Naive thymus-derived CD4-positive, alpha-beta T cell (primary cell): ENCODE measurements at regions not wholly inside any gene's neighbourhood (a gene's known extent, or its start where the extent isn't known, plus 50 kb on each side); places are given as distances from the start of the nearest gene placed in this dataset.

Experiments
- ATAC-seq: fragments of 150-1000 bp; cut with Tn5 transposase; 2 replicates; pipeline ENCODE4 v1.10.0; 2021; ENCODE audit warnings: mild to moderate bottlenecking, moderate library complexity
- CTCF ChIA-PET: fragments of 350-600 bp; sonication (Branson Sonifier 250); formaldehyde crosslinking; loops from one replicate; lab custom pipeline; 2021; ENCODE audit warnings: antibody characterized with exemption; lab: Charles Lee
- POLR2A ChIA-PET: fragments of 350-600 bp; sonication (Branson Sonifier 250); formaldehyde crosslinking; loops from one replicate; lab custom pipeline; 2021; ENCODE audit warnings: antibody characterized with exemption, inconsistent platforms; lab: Charles Lee
- DNase-seq, 9 donors: peaks; one replicate each; pipeline versions ENCODE4 v3.0.0 to v3.0.0-alpha.2; 2020 to 2022; ENCODE audit warnings: mixed read lengths in 1 of 9
- H3K27ac ChIP-seq: one replicate; pipeline ENCODE4 v1.7.0; 2013; ENCODE audit warnings: mild to moderate bottlenecking, low read depth, low read length, moderate library complexity
- H3K27me3 ChIP-seq, 2 donors: one replicate each; pipeline ENCODE4 v1.7.0; 2013; ENCODE audit warnings: low read length in 2 of 2, mild to moderate bottlenecking in 2 of 2, moderate library complexity in 2 of 2; ENCODE audit not compliant: control insufficient read depth in 2 of 2, insufficient read depth in 2 of 2
- H3K36me3 ChIP-seq, 3 experiments: 1 replicate in 2 of 3; 2 replicates in 1 of 3; pipeline ENCODE4 v1.7.0; 2013; ENCODE audit warnings: low read length in 3 of 3, mild to moderate bottlenecking in 3 of 3, moderate library complexity in 1 of 3; ENCODE audit not compliant: insufficient read depth in 3 of 3, control insufficient read depth in 2 of 3
- H3K4me1 ChIP-seq, 2 donors: one replicate each; pipeline ENCODE4 v1.7.0; 2013; ENCODE audit warnings: low read length in 2 of 2, mild to moderate bottlenecking in 2 of 2, moderate library complexity in 1 of 2; ENCODE audit not compliant: control insufficient read depth in 2 of 2, insufficient read depth in 2 of 2
- H3K4me3 ChIP-seq: 2 replicates; pipeline ENCODE4 v1.7.0; 2013; ENCODE audit warnings: mild to moderate bottlenecking, low read length
- H3K9me3 ChIP-seq, 3 experiments: 1 replicate in 2 of 3; 2 replicates in 1 of 3; pipeline ENCODE4 v1.7.0; 2013; ENCODE audit warnings: low read length in 3 of 3; ENCODE audit not compliant: control insufficient read depth in 2 of 3
- H3K27ac Mint-ChIP-seq, 9 donors: one replicate each; pipeline ENCODE4 v1.8.0; 2020 to 2022; ENCODE audit warnings: mixed read lengths in 9 of 9, mild to moderate bottlenecking in 8 of 9, moderate library complexity in 5 of 9, inconsistent platforms in 2 of 9
- H3K27me3 Mint-ChIP-seq, 5 donors: one replicate each; pipeline ENCODE4 v1.8.0; 2021 to 2022; ENCODE audit warnings: mixed read lengths in 5 of 5, mild to moderate bottlenecking in 1 of 5
- H3K36me3 Mint-ChIP-seq, 5 donors: one replicate each; pipeline ENCODE4 v1.8.0; 2020 to 2022; ENCODE audit warnings: mixed read lengths in 5 of 5, mild to moderate bottlenecking in 3 of 5, inconsistent platforms in 1 of 5
- H3K4me1 Mint-ChIP-seq, 7 donors: one replicate each; pipeline ENCODE4 v1.8.0; 2020 to 2022; ENCODE audit warnings: mixed read lengths in 7 of 7, mild to moderate bottlenecking in 3 of 7, inconsistent platforms in 1 of 7
- H3K4me3 Mint-ChIP-seq, 10 donors: one replicate each; pipeline ENCODE4 v1.8.0; 2020 to 2022; ENCODE audit warnings: mild to moderate bottlenecking in 10 of 10, mixed read lengths in 10 of 10, moderate library complexity in 6 of 10, inconsistent platforms in 2 of 10
- H3K9me3 Mint-ChIP-seq, 11 donors: one replicate each; pipeline ENCODE4 v1.8.0; 2020 to 2022; ENCODE audit warnings: mixed read lengths in 11 of 11, mild to moderate bottlenecking in 4 of 11, inconsistent platforms in 1 of 11, moderate library complexity in 1 of 11
- intact Hi-C, 2 donors: fragments of 100-400 bp; cut with micrococcal nuclease; formaldehyde crosslinking; loops; one replicate each; pipeline ENCODE4 v1.15.1; 2023

DNA sequence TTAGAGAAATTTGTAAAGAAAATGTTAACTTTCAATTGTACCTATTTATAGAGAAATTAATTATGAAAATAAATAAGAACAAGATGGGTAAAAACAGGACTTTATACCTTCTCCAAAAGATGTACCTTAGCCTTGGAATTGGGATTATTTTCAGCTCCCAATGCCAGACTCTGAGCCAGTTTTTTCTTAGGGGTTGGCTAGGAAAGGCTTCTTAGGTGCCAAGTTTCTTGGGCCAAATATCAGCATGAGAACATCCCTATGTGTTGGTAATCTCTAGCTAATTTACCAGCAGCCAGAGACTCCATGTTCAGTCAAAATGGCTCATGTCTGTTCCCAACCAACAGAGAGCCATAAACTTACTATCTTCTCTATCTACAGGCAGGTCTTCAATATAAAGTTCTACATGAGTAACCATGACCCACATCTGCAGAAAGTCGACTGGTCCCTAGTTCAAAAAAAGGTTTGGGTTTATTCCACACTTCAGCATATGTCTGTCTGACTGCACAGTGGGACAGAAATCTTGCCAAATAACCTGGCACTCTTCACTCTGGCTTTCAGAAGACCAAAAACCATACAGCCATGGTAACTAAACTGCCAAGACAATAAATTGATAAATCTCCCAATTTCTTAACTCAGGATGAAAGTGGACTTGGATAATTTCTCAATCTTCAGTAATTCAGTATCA is 380.5 kb upstream of the RASGEF1B start:
- intact Hi-C loops: no loop called here
- DNase-seq (no peak), ATAC-seq (no peak)
- Histone ChIP-seq H3K36me3 (no peaks in the 10 kb centered on the region), H3K9me3 (peaks cover 0 to 4% (median 0%) of the 10 kb centered on the region in 3 experiments), H3K4me3 (no peak overlapping the region), H3K27ac (no peak overlapping the region), H3K27me3 (no peaks in the 10 kb centered on the region), H3K4me1 (no peaks in the 10 kb centered on the region)
- ChIA-PET POLR2A (no interaction called here), CTCF (interaction anchor here (3.2 kb wide), 1 partner anchor 385 kb away, joined by 20 read pairs; no protein-coding TSS in a partner anchor)
- H3K36me3 Mint-ChIP-seq: peaks cover 0 to 10% (median 7%) of the 10 kb centered on the region in 5 donors
- H3K4me3 Mint-ChIP-seq: no peak overlapping the region
- peaks cover 6 to 32% (median 14%) of the 10 kb centered on the region in 11 donors for H3K9me3 Mint-ChIP-seq
- no peak overlapping the region for H3K27ac Mint-ChIP-seq
- peaks cover 0 to 9% (median 6%) of the 10 kb centered on the region in 5 donors for H3K27me3 Mint-ChIP-seq
- no peaks in the 10 kb centered on the region for H3K4me1 Mint-ChIP-seq

DNA sequence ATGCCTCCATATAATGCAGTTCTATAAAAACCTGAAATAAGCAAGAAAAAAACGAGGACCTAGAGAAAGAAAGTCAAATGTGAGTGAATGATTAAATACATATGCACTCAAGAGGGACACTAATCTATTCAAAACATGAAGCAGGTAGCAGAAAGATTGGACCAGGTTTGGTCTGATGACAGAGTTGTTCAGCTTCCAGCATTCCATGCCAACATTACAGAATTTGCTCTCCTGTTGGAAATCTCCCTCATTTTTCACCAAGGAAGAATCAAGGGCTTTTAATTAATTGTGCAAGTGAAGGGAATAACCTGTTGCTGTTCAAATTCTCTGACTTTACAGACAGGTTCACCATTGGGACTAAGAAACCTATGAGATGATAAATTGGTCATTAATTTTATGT is 379.0 kb upstream of the RASGEF1B start:
- peaks cover 0 to 4% (median 0%) of the 10 kb centered on the region in 3 experiments for H3K9me3 ChIP-seq
- H3K27ac Mint-ChIP-seq: no peak overlapping the region
- DNase-seq: no peak
- H3K27me3 Mint-ChIP-seq: peaks cover 0 to 9% (median 6%) of the 10 kb centered on the region in 5 donors
- POLR2A ChIA-PET: no interaction called here
- H3K36me3 Mint-ChIP-seq: peaks cover 0 to 10% (median 7%) of the 10 kb centered on the region in 5 donors
- intact Hi-C loops: no loop called here
- no peak overlapping the region for H3K4me3 Mint-ChIP-seq
- H3K27me3 ChIP-seq: no peaks in the 10 kb centered on the region
- CTCF ChIA-PET: interaction anchor here (3.2 kb wide), 1 partner anchor 384 kb away, joined by 20 read pairs; no protein-coding TSS in a partner anchor
- H3K9me3 Mint-ChIP-seq: peaks cover 6 to 25% (median 14%) of the 10 kb centered on the region in 11 donors
- H3K4me1 Mint-ChIP-seq: no peaks in the 10 kb centered on the region
- no peak overlapping the region for H3K4me3 ChIP-seq
- ATAC-seq: no peak
- no peaks in the 10 kb centered on the region for H3K36me3 ChIP-seq
- H3K27ac ChIP-seq: no peak overlapping the region
- H3K4me1 ChIP-seq: no peaks in the 10 kb centered on the region

- no peaks in the 10 kb centered on the region for H3K9me3 Mint-ChIP-seq
- Histone ChIP-seq H3K27me3 (no peaks in the 10 kb centered on the region), H3K36me3 (no peaks in the 10 kb centered on the region), H3K9me3 (no peaks in the 10 kb centered on the region), H3K27ac (no peak overlapping the region), H3K4me1 (no peaks in the 10 kb centered on the region), H3K4me3 (no peak overlapping the region)
- no peak overlapping the region for H3K4me3 Mint-ChIP-seq
- DNase-seq: no peak
- intact Hi-C loops: loop anchor here in 1 of 2 donors (10.0 kb wide), 1 partner anchor 519 kb away; no protein-coding TSS in a partner anchor
- CTCF ChIA-PET: interaction anchor here (1.1 to 6.1 kb wide), 4 partner anchors 356 to 383 kb away, joined by 3 to 99 read pairs (median 6); no protein-coding TSS in a partner anchor
- H3K4me1 Mint-ChIP-seq: no peaks in the 10 kb centered on the region
- no peak overlapping the region for H3K27ac Mint-ChIP-seq
- no peaks in the 10 kb centered on the region for H3K36me3 Mint-ChIP-seq
- POLR2A ChIA-PET: interaction anchor here (1.3 kb wide), 1 partner anchor 374 kb away, joined by 3 read pairs; the partner anchor contains the start of gene RASGEF1B
- H3K27me3 Mint-ChIP-seq: peaks cover 0 to 8% (median 0%) of the 10 kb centered on the region in 5 donors
- no peak for ATAC-seq
Observed at GRCh38 chr4:81845761-81846160, 374.1 kb upstream of the RASGEF1B start.

- Mint-ChIP-seq H3K27me3 (peaks cover 0 to 4% (median 0%) of the 10 kb centered on the region in 5 donors), H3K4me3 (no peak overlapping the region), H3K27ac (no peak overlapping the region), H3K36me3 (no peaks in the 10 kb centered on the region), H3K9me3 (no peaks in the 10 kb centered on the region), H3K4me1 (no peaks in the 10 kb centered on the region)
- Histone ChIP-seq H3K9me3 (no peaks in the 10 kb centered on the region), H3K36me3 (no peaks in the 10 kb centered on the region), H3K4me1 (no peaks in the 10 kb centered on the region), H3K27ac (no peak overlapping the region), H3K27me3 (no peaks in the 10 kb centered on the region), H3K4me3 (no peak overlapping the region)
- DNase-seq: no peak
- CTCF ChIA-PET: interaction anchor here (1.1 to 6.1 kb wide), 4 partner anchors 356 to 383 kb away, joined by 3 to 99 read pairs (median 6); no protein-coding TSS in a partner anchor
- intact Hi-C loops: loop anchor here in 1 of 2 donors (10.0 kb wide), 1 partner anchor 520 kb away; no protein-coding TSS in a partner anchor
- no peak for ATAC-seq
- POLR2A ChIA-PET: interaction anchor here (1.3 to 1.6 kb wide), 2 partner anchors 374 to 378 kb away, joined by 3 to 6 read pairs; partner anchors contain the start of gene RASGEF1B
Observed at GRCh38 chr4:81845273-81845672, 373.6 kb upstream of the RASGEF1B start.

- intact Hi-C loops: loop anchor here (1.0 to 10.0 kb wide), 11 partner anchors 156 to 520 kb away; no protein-coding TSS in a partner anchor
- Histone ChIP-seq H3K4me3 (no peak overlapping the region), H3K4me1 (no peaks in the 10 kb centered on the region), H3K9me3 (no peaks in the 10 kb centered on the region), H3K27me3 (no peaks in the 10 kb centered on the region), H3K27ac (no peak overlapping the region), H3K36me3 (no peaks in the 10 kb centered on the region)
- no peaks in the 10 kb centered on the region for H3K9me3 Mint-ChIP-seq
- CTCF ChIA-PET: interaction anchor here (0.7 to 6.1 kb wide), 9 partner anchors 157 to 438 kb away, joined by 3 to 99 read pairs (median 5); no protein-coding TSS in a partner anchor
- H3K27me3 Mint-ChIP-seq: peaks cover 0 to 3% (median 0%) of the 10 kb centered on the region in 5 donors
- no peaks in the 10 kb centered on the region for H3K4me1 Mint-ChIP-seq
- DNase-seq (peak; percentile 9 to 75 (median 62)), ATAC-seq (peak; percentile 96)
- POLR2A ChIA-PET: interaction anchor here (1.6 kb wide), 1 partner anchor 377 kb away, joined by 6 read pairs; no protein-coding TSS in a partner anchor
- H3K27ac Mint-ChIP-seq: no peak overlapping the region
- no peaks in the 10 kb centered on the region for H3K36me3 Mint-ChIP-seq
- H3K4me3 Mint-ChIP-seq: no peak overlapping the region
Observed at GRCh38 chr4:81844717-81845116, 373.0 kb upstream of the RASGEF1B start.

DNA sequence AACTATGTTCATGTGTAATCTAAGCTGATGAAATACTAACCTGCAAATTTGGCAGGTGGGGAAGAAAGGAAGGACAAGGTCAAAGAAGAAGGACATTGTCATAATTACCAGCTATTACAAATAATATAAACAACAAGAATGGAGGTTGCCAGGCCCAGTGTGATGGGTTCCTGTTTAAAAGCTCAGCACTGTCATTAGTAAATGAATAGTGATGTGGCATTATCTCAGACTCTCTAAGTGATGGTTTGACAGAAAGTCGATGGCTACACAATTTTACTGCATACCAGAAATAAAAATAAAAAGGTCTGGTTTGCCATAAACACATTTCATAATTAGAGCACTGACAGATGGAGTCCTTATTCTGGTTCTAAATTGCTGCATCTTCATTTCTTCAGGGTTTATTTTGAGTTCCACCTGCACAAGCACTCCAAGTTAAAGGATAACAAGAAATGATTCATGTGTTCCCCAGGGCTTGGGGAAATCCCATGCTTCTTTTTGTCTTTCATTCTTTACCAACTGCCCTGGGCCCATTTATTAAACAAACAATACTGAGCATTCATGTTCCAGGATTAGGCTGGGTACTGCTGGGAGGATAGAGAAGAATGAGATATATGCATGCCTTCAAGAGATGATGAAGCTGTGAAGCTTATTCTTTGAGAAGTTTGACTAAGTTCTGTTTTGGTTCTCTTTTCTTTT is 367.8 kb upstream of the RASGEF1B start:
- ATAC-seq (no peak), DNase-seq (no peak)
- Histone ChIP-seq H3K36me3 (no peaks in the 10 kb centered on the region), H3K4me1 (no peaks in the 10 kb centered on the region), H3K4me3 (no peak overlapping the region), H3K27me3 (no peaks in the 10 kb centered on the region), H3K27ac (no peak overlapping the region), H3K9me3 (no peaks in the 10 kb centered on the region)
- Mint-ChIP-seq H3K4me1 (no peaks in the 10 kb centered on the region), H3K36me3 (no peaks in the 10 kb centered on the region), H3K27ac (no peak overlapping the region), H3K4me3 (no peak overlapping the region), H3K9me3 (no peaks in the 10 kb centered on the region), H3K27me3 (peaks cover 0 to 3% (median 0%) of the 10 kb centered on the region in 5 donors)
- CTCF ChIA-PET: interaction anchor here (1.2 to 2.8 kb wide), 2 partner anchors 362 to 372 kb away, joined by 3 to 8 read pairs; no protein-coding TSS in a partner anchor
- POLR2A ChIA-PET: no interaction called here
- intact Hi-C loops: loop anchor here (5.0 to 10.0 kb wide), 4 partner anchors 192 to 525 kb away; no protein-coding TSS in a partner anchor
